Gastrocnemius medialis (tissue), 4 donors: ENCODE measurements at regions not wholly inside any gene's neighbourhood (a gene's known extent, or its start where the extent isn't known, plus 50 kb on each side); places are given as distances from the start of the nearest gene placed in this dataset.

Source experiments
- ATAC-seq, 2 donors: fragments of 150-250 bp; one replicate each; pipeline ENCODE4 v1.9.1; 2016
- DNase-seq, 2 donors: peaks; one replicate each; pipeline ENCODE4 v3.0.0-alpha.2; 2019
- H3K27ac ChIP-seq, 4 donors: fragments of 200-600 bp; sonication (generic); 1 replicate in 1 of 4; 2 replicates in 3 of 4; pipeline ENCODE4 v1.5.1; 2016 to 2018; ENCODE audit warnings: mild to moderate bottlenecking in 2 of 4, moderate library complexity in 1 of 4
- H3K27me3 ChIP-seq, 3 donors: fragments of 200-600 bp; sonication (generic) in 2 of 3; 1 replicate in 1 of 3; 2 replicates in 2 of 3; pipeline versions ENCODE4 v1.5.1 to v1.6.0; 2016 to 2019; ENCODE audit warnings: mild to moderate bottlenecking in 1 of 3, moderate library complexity in 1 of 3
- H3K36me3 ChIP-seq, 2 donors: fragments of 200-600 bp; sonication (generic) in 1 of 2; one replicate each; pipeline ENCODE4 v1.5.1; 2017 to 2018
- H3K4me1 ChIP-seq, 2 donors: fragments of 200-600 bp; sonication (generic) in 1 of 2; one replicate each; pipeline ENCODE4 v1.5.1; 2016 to 2017; ENCODE audit warnings: mild to moderate bottlenecking in 2 of 2
- H3K4me3 ChIP-seq, 4 donors: fragments of 200-600 bp; sonication (generic) in 3 of 4; 1 replicate in 1 of 4; 2 replicates in 3 of 4; pipeline ENCODE4 v1.5.1; 2016 to 2019; ENCODE audit warnings: mild to moderate bottlenecking in 2 of 4
- H3K9me3 ChIP-seq, 3 donors: fragments of 200-600 bp; sonication (generic) in 2 of 3; 1 replicate in 1 of 3; 2 replicates in 2 of 3; pipeline ENCODE4 v1.5.1; 2016 to 2019
- CTCF ChIP-seq, 5 experiments: fragments of 450-650 bp in 3 of 5; fragments of 200-600 bp in 2 of 5; sonication (generic) in 2 of 5; IDR thresholded peaks in 4 of 5; conservative IDR thresholded peaks in 1 of 5; 1 replicate in 4 of 5; 2 replicates in 1 of 5; pipeline ENCODE4 v1.5.1; 2016 to 2019; ENCODE audit warnings: antibody characterized with exemption in 5 of 5, mild to moderate bottlenecking in 3 of 5, moderate library complexity in 3 of 5
- POLR2A ChIP-seq, 2 donors: fragments of 450-650 bp; IDR thresholded peaks; one replicate each; pipeline ENCODE4 v1.6.1; 2017; ENCODE audit warnings: antibody characterized with exemption in 2 of 2, mild to moderate bottlenecking in 2 of 2, moderate library complexity in 2 of 2
- in situ Hi-C, 4 donors: fragments of 200-750 bp; cut with MboI; loops; one replicate each; pipeline versions ENCODE4 v1.15.0 to v1.8.0; 2017; ENCODE audit warnings: low sequenced_read_pairs in 4 of 4
- intact Hi-C: fragments of 100-400 bp; cut with DNase I; formaldehyde crosslinking; loops from one replicate; pipeline ENCODE4 v1.15.1; 2023; ENCODE audit warnings: low total_unique reads

- ATAC-seq (no peak), DNase-seq (no peak)
- Histone ChIP-seq H3K9me3 (no peaks in the 10 kb centered on the region), H3K27me3 (no peaks in the 10 kb centered on the region), H3K27ac (no peak overlapping the region), H3K36me3 (no peaks in the 10 kb centered on the region), H3K4me1 (no peaks in the 10 kb centered on the region), H3K4me3 (no peak overlapping the region)
- TF ChIP-seq CTCF (IDR thresholded peaks at IDR 0.05 in 4 of 5, conservative IDR thresholded peaks at IDR 0.05 in 1 of 5) = no peak
- TF ChIP-seq POLR2A (IDR thresholded peaks at IDR 0.05) = no peak
- intact Hi-C loops = no loop called here
- in situ Hi-C loops = no loop called here
These were observed 147.1 kb downstream of the SALL1 start for GRCh38 chr16:51003850-51004566.

- Histone ChIP-seq H3K4me1 (no peaks in the 10 kb centered on the region), H3K27ac (no peak overlapping the region), H3K4me3 (no peak overlapping the region), H3K36me3 (no peaks in the 10 kb centered on the region), H3K9me3 (no peaks in the 10 kb centered on the region), H3K27me3 (no peaks in the 10 kb centered on the region)
- intact Hi-C loops (no loop called here), in situ Hi-C loops (no loop called here)
- DNase-seq (no peak), ATAC-seq (no peak)
- no peak for TF ChIP-seq CTCF (IDR thresholded peaks at IDR 0.05 in 4 of 5, conservative IDR thresholded peaks at IDR 0.05 in 1 of 5)
These were observed 148.1 kb downstream of the SALL1 start for GRCh38 chr16:51002881-51003490.

DNA sequence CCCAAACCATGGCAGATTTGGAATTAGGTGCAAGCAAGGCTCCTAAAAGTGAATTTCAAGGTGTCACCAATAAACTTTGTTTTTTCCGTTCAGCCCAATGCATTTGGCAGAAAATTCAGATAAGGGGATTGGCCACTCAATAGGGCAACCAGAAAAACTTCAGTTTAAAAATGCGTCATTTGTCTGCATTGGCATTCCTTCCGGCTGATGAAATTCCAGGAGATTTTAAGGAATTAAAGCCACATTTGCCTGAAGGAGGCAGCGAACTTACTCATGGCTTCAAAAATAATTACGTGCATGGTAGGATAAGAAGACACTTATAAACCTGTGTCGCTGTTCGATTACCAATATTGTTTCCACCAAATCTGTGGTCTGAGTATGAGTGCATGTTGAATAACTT lies 151.9 kb downstream of the SALL1 start:
- in situ Hi-C loops = no loop called here
- H3K9me3 ChIP-seq = no peaks in the 10 kb centered on the region
- ATAC-seq (no peak), DNase-seq (no peak)
- H3K27ac ChIP-seq = no peak overlapping the region
- H3K27me3 ChIP-seq = no peaks in the 10 kb centered on the region
- intact Hi-C loops = no loop called here
- H3K4me3 ChIP-seq = no peak overlapping the region
- no peak for TF ChIP-seq CTCF (IDR thresholded peaks at IDR 0.05 in 4 of 5, conservative IDR thresholded peaks at IDR 0.05 in 1 of 5)
- TF ChIP-seq POLR2A (IDR thresholded peaks at IDR 0.05) = no peak
- H3K36me3 ChIP-seq = no peaks in the 10 kb centered on the region
- no peaks in the 10 kb centered on the region for H3K4me1 ChIP-seq

DNA sequence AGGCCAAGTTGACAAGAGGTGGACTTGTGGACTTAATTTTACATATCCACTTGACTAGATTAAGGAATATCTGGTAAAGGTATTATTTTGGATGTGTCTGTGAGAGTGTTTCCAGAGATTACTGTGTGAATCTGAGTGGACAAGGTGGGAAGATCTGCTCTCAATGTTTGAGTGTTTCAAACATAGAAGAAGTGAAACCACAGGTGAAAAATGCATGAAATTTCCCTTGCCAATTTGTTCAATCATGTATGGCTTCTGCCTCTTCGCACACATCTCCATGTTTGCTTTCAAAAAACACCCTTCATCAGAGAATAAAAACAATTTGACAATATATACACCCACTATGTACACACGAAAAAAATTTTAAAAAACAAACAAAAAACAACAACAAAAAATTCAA lies 152.7 kb downstream of the SALL1 start:
- Histone ChIP-seq H3K9me3 (no peaks in the 10 kb centered on the region), H3K27ac (no peak overlapping the region), H3K4me1 (no peaks in the 10 kb centered on the region), H3K4me3 (no peak overlapping the region), H3K36me3 (no peaks in the 10 kb centered on the region), H3K27me3 (no peaks in the 10 kb centered on the region)
- intact Hi-C loops (no loop called here), in situ Hi-C loops (no loop called here)
- DNase-seq (no peak), ATAC-seq (no peak)
- TF ChIP-seq CTCF (IDR thresholded peaks at IDR 0.05 in 4 of 5, conservative IDR thresholded peaks at IDR 0.05 in 1 of 5) = no peak
- no peak for TF ChIP-seq POLR2A (IDR thresholded peaks at IDR 0.05)
